GM19240 (cell line): ENCODE measurements at regions not wholly inside any gene's neighbourhood (a gene's known extent, or its start where the extent isn't known, plus 50 kb on each side); places are given as distances from the start of the nearest gene placed in this dataset.
"Not testable (repeated sequence)": the region's sequence is repeated elsewhere in the genome, so short reads cannot be mapped to it uniquely, and the experiment has no call there.

Source experiments
- DNase-seq: peaks from one replicate; pipeline ENCODE4 v3.0.0; 2011; ENCODE audit warnings: low spot score; ENCODE audit not compliant: insufficient read length

GRCh38 chr3:180414157-180414556 is 187.8 kb upstream of the TTC14 start:
- DNase-seq, result no peak

- DNase-seq, result no peak
These were observed 185.8 kb upstream of the TTC14 start for GRCh38 chr3:180416111-180416594.

- no peak for DNase-seq
These were observed 184.7 kb upstream of the TTC14 start for GRCh38 chr3:180417241-180417640.

GRCh38 chr3:180420016-180420415 is 181.9 kb upstream of the TTC14 start:
- DNase-seq, result no peak

GRCh38 chr3:180420804-180421203 is 181.2 kb upstream of the TTC14 start:
- no peak for DNase-seq

GRCh38 chr3:180421221-180421620 is 180.7 kb upstream of the TTC14 start:
- DNase-seq, result no peak

GRCh38 chr3:180421721-180422120 is 180.2 kb upstream of the TTC14 start:
- no peak for DNase-seq

GRCh38 chr3:180424305-180424704 is 177.7 kb upstream of the TTC14 start:
- not testable (repeated sequence) for DNase-seq

- DNase-seq, result no peak
These were observed 171.1 kb upstream of the TTC14 start for GRCh38 chr3:180430896-180431295.

- DNase-seq, result no peak
These were observed 168.8 kb upstream of the TTC14 start for GRCh38 chr3:180433152-180433551.

- no peak for DNase-seq
These were observed 154.8 kb upstream of the TTC14 start for GRCh38 chr3:180447136-180447535.

- DNase-seq, result not testable (repeated sequence)
These were observed 153.6 kb upstream of the TTC14 start for GRCh38 chr3:180448407-180448806.

GRCh38 chr3:180457225-180457624 is 144.7 kb upstream of the TTC14 start:
- no peak for DNase-seq

- DNase-seq, result no peak
These were observed 135.5 kb upstream of the TTC14 start for GRCh38 chr3:180466401-180467011.

GRCh38 chr3:180467177-180467576 is 134.8 kb upstream of the TTC14 start:
- no peak for DNase-seq

- DNase-seq, result no peak
These were observed 132.8 kb upstream of the TTC14 start for GRCh38 chr3:180469149-180469548.

GRCh38 chr3:180478695-180479094 is 123.3 kb upstream of the TTC14 start:
- no peak for DNase-seq

GRCh38 chr3:180492047-180492446 is 109.9 kb upstream of the TTC14 start:
- no peak for DNase-seq

- DNase-seq, result no peak
These were observed 105.0 kb upstream of the TTC14 start for GRCh38 chr3:180496995-180497394.

- DNase-seq, result no peak
These were observed 85.6 kb upstream of the TTC14 start for GRCh38 chr3:180516368-180516767.

GRCh38 chr3:180523040-180523439 is 78.9 kb upstream of the TTC14 start:
- no peak for DNase-seq

GRCh38 chr3:180528843-180529242 is 73.1 kb upstream of the TTC14 start:
- no peak for DNase-seq

- DNase-seq, result no peak
These were observed 72.2 kb upstream of the TTC14 start for GRCh38 chr3:180529778-180530177.

GRCh38 chr3:180530276-180530675 is 71.7 kb upstream of the TTC14 start:
- DNase-seq, result no peak
